ENCODE measurements at regions not wholly inside any gene's neighbourhood (a gene's known extent, or its start where the extent isn't known, plus 50 kb on each side); places are given as distances from the start of the nearest gene placed in this dataset.
"Not testable (repeated sequence)": the region's sequence is repeated elsewhere in the genome, so short reads cannot be mapped to it uniquely, and the experiment has no call there.

GRCh38 chr20:25856256-25856884 lies 159.7 kb upstream of the ZNF337 start:
- DNase-seq (no peak), ATAC-seq (ENCODE audit: insufficient read depth, low FRiP score) (no peak)
- H3K9ac ChIP-seq (ENCODE audit: insufficient read depth in 1 of 2, low read length in 2 of 2) = no peak overlapping the region
- no peaks in the 10 kb centered on the region for H3K36me3 ChIP-seq (ENCODE audit: control insufficient read depth in 4 of 4, insufficient read depth in 4 of 4, low read length in 4 of 4)
- H3K27me3 ChIP-seq (ENCODE audit: control insufficient read depth in 3 of 3, insufficient read depth in 3 of 3, low read length in 2 of 3) = peaks cover 3 to 27% (median 17%) of the 10 kb centered on the region in 3 donors
- 89 to 94% methylated on average over 21 of the region's 21 CpGs for WGBS, 2 donors
- H3K27ac ChIP-seq (ENCODE audit: low read depth in 1 of 2, low read length in 1 of 2) = no peak overlapping the region
- H3K9me3 ChIP-seq (ENCODE audit: control insufficient read depth in 4 of 4, insufficient read depth in 3 of 4, low read length in 3 of 4) = peaks cover 0 to 5% (median 0%) of the 10 kb centered on the region in 4 donors
- TF ChIP-seq CTCF (IDR thresholded peaks at IDR 0.05; ENCODE audit: control extremely low read depth, extremely low read depth) = no peak
- peaks cover 0 to 19% (median 4%) of the 10 kb centered on the region in 5 donors for H3K4me1 ChIP-seq (ENCODE audit: control insufficient read depth in 5 of 5, insufficient read depth in 5 of 5, low read length in 5 of 5)
- no peak overlapping the region for H3K4me3 ChIP-seq

- H3K27ac ChIP-seq (ENCODE audit: low read depth in 1 of 2, low read length in 1 of 2); H3K9ac ChIP-seq (ENCODE audit: insufficient read depth in 1 of 2, low read length in 2 of 2); H3K36me3 ChIP-seq (ENCODE audit: control insufficient read depth in 4 of 4, insufficient read depth in 4 of 4, low read length in 4 of 4); DNase-seq; H3K9me3 ChIP-seq (ENCODE audit: control insufficient read depth in 4 of 4, insufficient read depth in 3 of 4, low read length in 3 of 4); H3K4me3 ChIP-seq; ATAC-seq (ENCODE audit: insufficient read depth, low FRiP score): not testable (repeated sequence)
- WGBS, 2 donors = 92 to 94% methylated on average over 23 of the region's 23 CpGs
- H3K27me3 ChIP-seq (ENCODE audit: control insufficient read depth in 3 of 3, insufficient read depth in 3 of 3, low read length in 2 of 3) = peaks cover 3 to 22% (median 13%) of the 10 kb centered on the region in 3 donors
- H3K4me1 ChIP-seq (ENCODE audit: control insufficient read depth in 5 of 5, insufficient read depth in 5 of 5, low read length in 5 of 5) = peaks cover 0 to 15% (median 4%) of the 10 kb centered on the region in 5 donors
Observed at GRCh38 chr20:25855451-25856156, 159.0 kb upstream of the ZNF337 start.

- H3K4me1 ChIP-seq (ENCODE audit: control insufficient read depth in 5 of 5, insufficient read depth in 5 of 5, low read length in 5 of 5); H3K27ac ChIP-seq (ENCODE audit: low read depth in 1 of 2, low read length in 1 of 2); H3K9ac ChIP-seq (ENCODE audit: insufficient read depth in 1 of 2, low read length in 2 of 2); H3K36me3 ChIP-seq (ENCODE audit: control insufficient read depth in 4 of 4, insufficient read depth in 4 of 4, low read length in 4 of 4); ATAC-seq (ENCODE audit: insufficient read depth, low FRiP score); H3K9me3 ChIP-seq (ENCODE audit: control insufficient read depth in 4 of 4, insufficient read depth in 3 of 4, low read length in 3 of 4); H3K4me3 ChIP-seq; DNase-seq: not testable (repeated sequence)
- peaks cover 3 to 13% (median 7%) of the 10 kb centered on the region in 3 donors for H3K27me3 ChIP-seq (ENCODE audit: control insufficient read depth in 3 of 3, insufficient read depth in 3 of 3, low read length in 2 of 3)
- 93 to 97% methylated on average over 11 of the region's 11 CpGs for WGBS, 2 donors
Observed at GRCh38 chr20:25854666-25855065, 158.0 kb upstream of the ZNF337 start.

GRCh38 chr20:25853718-25854388 lies 157.2 kb upstream of the ZNF337 start:
- Histone ChIP-seq H3K9ac (ENCODE audit: insufficient read depth in 1 of 2, low read length in 2 of 2) (peak overlapping the region in 1 of 2 donors; percentile 87), H3K27ac (ENCODE audit: low read depth in 1 of 2, low read length in 1 of 2) (peak overlapping the region; percentile 74 to 77), H3K4me3 (peak overlapping the region; percentile 53)
- ATAC-seq (ENCODE audit: insufficient read depth, low FRiP score) (peak; percentile 74), DNase-seq (peak; percentile 86 to 92 (median 87))
- not testable (repeated sequence) for H3K27me3 ChIP-seq (ENCODE audit: control insufficient read depth in 3 of 3, insufficient read depth in 3 of 3, low read length in 2 of 3); H3K4me1 ChIP-seq (ENCODE audit: control insufficient read depth in 5 of 5, insufficient read depth in 5 of 5, low read length in 5 of 5); H3K9me3 ChIP-seq (ENCODE audit: control insufficient read depth in 4 of 4, insufficient read depth in 3 of 4, low read length in 3 of 4); H3K36me3 ChIP-seq (ENCODE audit: control insufficient read depth in 4 of 4, insufficient read depth in 4 of 4, low read length in 4 of 4)
- WGBS, 2 donors = 2 to 4% methylated on average over 55 of the region's 55 CpGs

GRCh38 chr20:25852968-25853717 lies 156.5 kb upstream of the ZNF337 start:
- H3K4me3 ChIP-seq = peak overlapping the region; percentile 53
- H3K9ac ChIP-seq (ENCODE audit: insufficient read depth in 1 of 2, low read length in 2 of 2) = peak overlapping the region in 1 of 2 donors; percentile 49
- peak overlapping the region; percentile 74 to 77 for H3K27ac ChIP-seq (ENCODE audit: low read depth in 1 of 2, low read length in 1 of 2)
- H3K9me3 ChIP-seq (ENCODE audit: control insufficient read depth in 4 of 4, insufficient read depth in 3 of 4, low read length in 3 of 4); H3K36me3 ChIP-seq (ENCODE audit: control insufficient read depth in 4 of 4, insufficient read depth in 4 of 4, low read length in 4 of 4); DNase-seq; H3K27me3 ChIP-seq (ENCODE audit: control insufficient read depth in 3 of 3, insufficient read depth in 3 of 3, low read length in 2 of 3); ATAC-seq (ENCODE audit: insufficient read depth, low FRiP score); H3K4me1 ChIP-seq (ENCODE audit: control insufficient read depth in 5 of 5, insufficient read depth in 5 of 5, low read length in 5 of 5): not testable (repeated sequence)
- WGBS, 2 donors = 53 to 73% methylated on average over 31 of the region's 31 CpGs

- not testable (repeated sequence) for H3K9me3 ChIP-seq (ENCODE audit: control insufficient read depth in 4 of 4, insufficient read depth in 3 of 4, low read length in 3 of 4); H3K27ac ChIP-seq (ENCODE audit: low read depth in 1 of 2, low read length in 1 of 2); ATAC-seq (ENCODE audit: insufficient read depth, low FRiP score); DNase-seq; H3K4me1 ChIP-seq (ENCODE audit: control insufficient read depth in 5 of 5, insufficient read depth in 5 of 5, low read length in 5 of 5); H3K4me3 ChIP-seq; H3K36me3 ChIP-seq (ENCODE audit: control insufficient read depth in 4 of 4, insufficient read depth in 4 of 4, low read length in 4 of 4); H3K27me3 ChIP-seq (ENCODE audit: control insufficient read depth in 3 of 3, insufficient read depth in 3 of 3, low read length in 2 of 3); H3K9ac ChIP-seq (ENCODE audit: insufficient read depth in 1 of 2, low read length in 2 of 2)
- 75 to 80% methylated on average over 4 of the region's 4 CpGs for WGBS, 2 donors
Observed at GRCh38 chr20:25850133-25850532, 153.5 kb upstream of the ZNF337 start.
